Trophoblast cell (in vitro differentiated cells and primary cell): ENCODE measurements at regions not wholly inside any gene's neighbourhood (a gene's known extent, or its start where the extent isn't known, plus 50 kb on each side); places are given as distances from the start of the nearest gene placed in this dataset.

Experiments used
- DNase-seq, 2 donors: peaks; one replicate each; pipeline ENCODE4 v3.0.0-alpha.2; 2016
- H2AFZ ChIP-seq: 2 replicates; pipeline ENCODE4 v1.6.1; 2013; ENCODE audit warnings: low read length, moderate library complexity, mild to moderate bottlenecking; ENCODE audit not compliant: insufficient read depth, poor library complexity
- H2AK5ac ChIP-seq: 2 replicates; pipeline ENCODE4 v1.6.1; 2013; ENCODE audit warnings: mild to moderate bottlenecking, low read length
- H2BK120ac ChIP-seq: 2 replicates; pipeline ENCODE4 v1.6.1; 2013; ENCODE audit warnings: low read length, mild to moderate bottlenecking, moderate library complexity; ENCODE audit not compliant: insufficient read depth, poor library complexity
- H2BK12ac ChIP-seq: 2 replicates; pipeline ENCODE4 v1.6.1; 2013; ENCODE audit warnings: mild to moderate bottlenecking, low read length, moderate library complexity
- H2BK5ac ChIP-seq: 2 replicates; pipeline ENCODE4 v1.6.1; 2013; ENCODE audit warnings: low read length, low read depth, moderate library complexity, mild to moderate bottlenecking; ENCODE audit not compliant: poor library complexity
- H3K14ac ChIP-seq: 2 replicates; pipeline ENCODE4 v1.6.1; 2013; ENCODE audit warnings: mild to moderate bottlenecking, low read length
- H3K18ac ChIP-seq: 2 replicates; pipeline ENCODE4 v1.6.1; 2013; ENCODE audit warnings: mild to moderate bottlenecking, low read length
- H3K23ac ChIP-seq: 2 replicates; pipeline ENCODE4 v1.6.1; 2013; ENCODE audit warnings: low read length
- H3K27ac ChIP-seq: 2 replicates; pipeline ENCODE4 v1.5.1; 2013; ENCODE audit warnings: low read depth, mild to moderate bottlenecking, inconsistent platforms, low read length, moderate library complexity
- H3K27me3 ChIP-seq: 2 replicates; pipeline ENCODE4 v1.6.1; 2013; ENCODE audit warnings: inconsistent platforms, mild to moderate bottlenecking, low read length, moderate library complexity; ENCODE audit not compliant: insufficient read depth
- H3K36me3 ChIP-seq, 2 experiments: 1 replicate in 1 of 2; 2 replicates in 1 of 2; pipeline ENCODE4 v1.6.1; 2013; ENCODE audit warnings: low read length in 2 of 2, mild to moderate bottlenecking in 2 of 2, moderate library complexity in 1 of 2; ENCODE audit not compliant: insufficient read depth in 2 of 2, control insufficient read depth in 1 of 2
- H3K4ac ChIP-seq: 2 replicates; pipeline ENCODE4 v1.6.1; 2013; ENCODE audit warnings: low read depth, mild to moderate bottlenecking, low read length, moderate library complexity
- H3K4me1 ChIP-seq, 2 experiments: 1 replicate in 1 of 2; 2 replicates in 1 of 2; pipeline ENCODE4 v1.6.1; 2013; ENCODE audit warnings: low read length in 2 of 2, mild to moderate bottlenecking in 2 of 2, moderate library complexity in 1 of 2; ENCODE audit not compliant: insufficient read depth in 2 of 2, control insufficient read depth in 1 of 2
- H3K4me2 ChIP-seq: 2 replicates; pipeline ENCODE4 v1.6.1; 2013; ENCODE audit warnings: inconsistent platforms, mild to moderate bottlenecking, low read length, moderate library complexity
- H3K4me3 ChIP-seq: 2 replicates; pipeline ENCODE4 v1.5.1; 2013; ENCODE audit warnings: mild to moderate bottlenecking, low read depth, low read length, inconsistent platforms
- H3K79me1 ChIP-seq: one replicate; pipeline ENCODE4 v1.6.1; 2013; ENCODE audit warnings: low read length
- H3K79me2 ChIP-seq: 2 replicates; pipeline ENCODE4 v1.6.1; 2013; ENCODE audit warnings: low read length, mild to moderate bottlenecking; ENCODE audit not compliant: control insufficient read depth, insufficient read depth, poor library complexity
- H3K9ac ChIP-seq: 2 replicates; pipeline ENCODE4 v1.6.1; 2013; ENCODE audit warnings: mild to moderate bottlenecking, low read length
- H3K9me3 ChIP-seq: 2 replicates; pipeline ENCODE4 v1.6.1; 2013; ENCODE audit warnings: low read depth, mild to moderate bottlenecking, control low read depth, inconsistent platforms, low read length; ENCODE audit not compliant: insufficient read depth
- H4K12ac ChIP-seq: 2 replicates; pipeline ENCODE4 v1.6.1; 2013; ENCODE audit warnings: low read depth, mild to moderate bottlenecking, low read length, moderate library complexity
- H4K8ac ChIP-seq: 2 replicates; pipeline ENCODE4 v1.6.1; 2013; ENCODE audit warnings: low read depth, mild to moderate bottlenecking, low read length, moderate library complexity
- H4K91ac ChIP-seq: one replicate; pipeline ENCODE4 v1.6.1; 2013; ENCODE audit warnings: low read depth, mild to moderate bottlenecking, low read length, moderate library complexity
- WGBS: extraction: QIAGEN DNeasy Blood & Tissue Kit; methylation state at CpG from one replicate; pipeline ENCODE4 v1.1.7; 2013; ENCODE audit warnings: missing lambda C conversion rate; ENCODE audit not compliant: insufficient read length, insufficient coverage; ENCODE audit errors: extremely low coverage; 5-methylcytosine and 5-hydroxymethylcytosine counted together

- H3K18ac ChIP-seq: no peak overlapping the region
- DNase-seq: peak in 1 of 2 donors; percentile 23
- no peak overlapping the region for H4K12ac ChIP-seq
- H2BK120ac ChIP-seq: no peak overlapping the region
- H3K9ac ChIP-seq: no peak overlapping the region
- no peaks in the 10 kb centered on the region for H3K79me2 ChIP-seq
- H2AFZ ChIP-seq: no peak overlapping the region
- no peak overlapping the region for H3K23ac ChIP-seq
- no peaks in the 10 kb centered on the region for H3K36me3 ChIP-seq
- no peak overlapping the region for H2BK12ac ChIP-seq
- H3K14ac ChIP-seq: no peak overlapping the region
- no peak overlapping the region for H3K4me3 ChIP-seq
- no peak overlapping the region for H2BK5ac ChIP-seq
- peaks cover 12% of the 10 kb centered on the region for H3K79me1 ChIP-seq
- no peaks in the 10 kb centered on the region for H3K27me3 ChIP-seq
- H3K4ac ChIP-seq: no peak overlapping the region
- H4K91ac ChIP-seq: no peak overlapping the region
- peaks cover 9 to 14% of the 10 kb centered on the region in 2 experiments for H3K4me1 ChIP-seq
- no peak overlapping the region for H3K4me2 ChIP-seq
- no peak overlapping the region for H3K27ac ChIP-seq
- H4K8ac ChIP-seq: no peak overlapping the region
- H3K9me3 ChIP-seq: no peaks in the 10 kb centered on the region
- H2AK5ac ChIP-seq: no peak overlapping the region
- no CpG with 5 or more reads among the region's 4 CpGs for WGBS
Measured at GRCh38 chr6:119891644-119892043, 542.1 kb upstream of the MAN1A1 start.

GRCh38 chr6:119891206-119891605 lies 541.6 kb upstream of the MAN1A1 start:
- WGBS: no CpG with 5 or more reads among the region's 1 CpG

GRCh38 chr6:119890470-119890869 lies 540.9 kb upstream of the MAN1A1 start:
- no peak overlapping the region for H4K12ac ChIP-seq
- no peaks in the 10 kb centered on the region for H3K9me3 ChIP-seq
- no peak overlapping the region for H4K8ac ChIP-seq
- peak overlapping the region; percentile 15 for H2BK5ac ChIP-seq
- H2BK12ac ChIP-seq: peak overlapping the region; percentile 0
- no CpG with 5 or more reads among the region's 1 CpG for WGBS
- H3K18ac ChIP-seq: peak overlapping the region; percentile 12
- no peak overlapping the region for H2AK5ac ChIP-seq
- H3K79me1 ChIP-seq: peaks cover 15% of the 10 kb centered on the region
- H3K4me3 ChIP-seq: no peak overlapping the region
- H3K14ac ChIP-seq: peak overlapping the region; percentile 3
- peak overlapping the region; percentile 57 for H3K27ac ChIP-seq
- H3K4me1 ChIP-seq: peaks cover 7 to 13% of the 10 kb centered on the region in 2 experiments
- no peaks in the 10 kb centered on the region for H3K79me2 ChIP-seq
- DNase-seq: peak; percentile 95 to 98
- no peak overlapping the region for H3K4ac ChIP-seq
- H3K23ac ChIP-seq: no peak overlapping the region
- no peaks in the 10 kb centered on the region for H3K36me3 ChIP-seq
- H2BK120ac ChIP-seq: peak overlapping the region; percentile 50
- peak overlapping the region; percentile 52 for H4K91ac ChIP-seq
- H3K27me3 ChIP-seq: no peaks in the 10 kb centered on the region
- H3K4me2 ChIP-seq: peak overlapping the region; percentile 14
- H2AFZ ChIP-seq: no peak overlapping the region
- no peak overlapping the region for H3K9ac ChIP-seq

More at GRCh38 chr6:119891206-119891605, 541.6 kb upstream of the MAN1A1 start:
- Histone ChIP-seq H2BK12ac (no peak overlapping the region), H3K4me2 (no peak overlapping the region), H3K18ac (no peak overlapping the region), H2BK120ac (peak overlapping the region; percentile 50), H3K4ac (no peak overlapping the region), H4K91ac (peak overlapping the region; percentile 52), H3K36me3 (no peaks in the 10 kb centered on the region), H4K12ac (no peak overlapping the region), H3K14ac (no peak overlapping the region), H3K79me2 (no peaks in the 10 kb centered on the region), H3K9ac (no peak overlapping the region), H2AK5ac (no peak overlapping the region), H3K23ac (no peak overlapping the region), H4K8ac (no peak overlapping the region), H3K4me3 (no peak overlapping the region), H2AFZ (no peak overlapping the region), H2BK5ac (peak overlapping the region; percentile 15), H3K79me1 (peaks cover 12% of the 10 kb centered on the region), H3K9me3 (no peaks in the 10 kb centered on the region), H3K27ac (peak overlapping the region; percentile 57), H3K4me1 (peaks cover 7 to 14% of the 10 kb centered on the region in 2 experiments), H3K27me3 (no peaks in the 10 kb centered on the region)
- DNase-seq: peak; percentile 69 to 91

- no peaks in the 10 kb centered on the region for H3K79me2 ChIP-seq
- H2BK12ac ChIP-seq: no peak overlapping the region
- no peak overlapping the region for H3K4me2 ChIP-seq
- H2AK5ac ChIP-seq: no peak overlapping the region
- H3K36me3 ChIP-seq: no peaks in the 10 kb centered on the region
- H4K8ac ChIP-seq: no peak overlapping the region
- no peak overlapping the region for H2BK5ac ChIP-seq
- no peaks in the 10 kb centered on the region for H3K27me3 ChIP-seq
- no peak overlapping the region for H3K27ac ChIP-seq
- H3K9me3 ChIP-seq: peaks cover 3% of the 10 kb centered on the region
- no peak overlapping the region for H3K4ac ChIP-seq
- no peak overlapping the region for H4K12ac ChIP-seq
- H3K23ac ChIP-seq: no peak overlapping the region
- H3K79me1 ChIP-seq: peaks cover 11% of the 10 kb centered on the region
- no peak overlapping the region for H3K4me3 ChIP-seq
- no peak for DNase-seq
- H2AFZ ChIP-seq: no peak overlapping the region
- H3K9ac ChIP-seq: no peak overlapping the region
- no peak overlapping the region for H3K14ac ChIP-seq
- no peak overlapping the region for H2BK120ac ChIP-seq
- H3K4me1 ChIP-seq: peaks cover 7% of the 10 kb centered on the region in 2 experiments
- no peak overlapping the region for H4K91ac ChIP-seq
- H3K18ac ChIP-seq: no peak overlapping the region
Measured at GRCh38 chr6:119887666-119888065, 538.1 kb upstream of the MAN1A1 start.
